NOMO-1 treated with dmso at 0.1 percent for 144 hours (cell line): ENCODE measurements at regions not wholly inside any gene's neighbourhood (a gene's known extent, or its start where the extent isn't known, plus 50 kb on each side); places are given as distances from the start of the nearest gene placed in this dataset.
"Not testable (repeated sequence)": the region's sequence is repeated elsewhere in the genome, so short reads cannot be mapped to it uniquely, and the experiment has no call there.

Experiments
- DNase-seq: peaks from one replicate; lab custom pipeline; 2025; ENCODE audit not compliant: unreplicated experiment; lab: John Stamatoyannopoulos, UW

DNA sequence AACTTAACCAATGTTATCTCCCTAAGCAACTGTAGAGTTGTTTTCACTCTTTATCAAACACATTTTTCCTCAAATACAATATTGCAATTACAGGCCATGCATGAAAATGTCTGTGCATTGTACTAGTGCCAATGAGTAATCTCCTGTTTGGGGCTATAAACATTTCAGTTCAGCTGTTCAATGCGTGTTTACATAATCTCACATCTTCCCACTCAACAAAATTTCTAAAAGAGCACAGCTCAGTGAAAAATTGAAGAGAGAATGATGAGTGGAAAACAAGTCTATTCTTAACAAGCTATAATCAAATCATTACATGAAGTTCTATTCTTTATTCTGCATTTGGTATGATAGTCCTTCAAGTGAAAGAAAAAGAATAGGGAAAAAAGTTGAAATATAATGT lies 780.5 kb upstream of the CDH9 start:
- DNase-seq, result no peak

DNA sequence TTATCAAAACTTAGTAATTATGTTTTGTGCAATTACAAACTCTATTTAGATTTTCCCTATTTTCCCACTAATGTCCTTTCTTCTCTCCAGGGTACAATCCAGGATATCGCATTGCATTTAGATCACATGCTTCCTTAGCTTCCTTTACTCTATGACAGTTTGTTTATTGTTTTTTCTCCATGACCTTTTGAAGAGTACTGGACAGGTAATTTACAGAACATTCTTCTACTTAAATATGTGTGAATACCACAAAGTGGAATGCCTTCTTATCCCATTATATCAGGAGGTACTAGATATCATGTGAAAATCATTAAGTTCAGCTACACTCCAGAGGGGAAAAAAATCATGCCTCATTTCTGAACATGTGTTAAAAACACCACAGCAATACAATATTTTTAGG lies 776.6 kb upstream of the CDH9 start:
- DNase-seq, result no peak

DNA sequence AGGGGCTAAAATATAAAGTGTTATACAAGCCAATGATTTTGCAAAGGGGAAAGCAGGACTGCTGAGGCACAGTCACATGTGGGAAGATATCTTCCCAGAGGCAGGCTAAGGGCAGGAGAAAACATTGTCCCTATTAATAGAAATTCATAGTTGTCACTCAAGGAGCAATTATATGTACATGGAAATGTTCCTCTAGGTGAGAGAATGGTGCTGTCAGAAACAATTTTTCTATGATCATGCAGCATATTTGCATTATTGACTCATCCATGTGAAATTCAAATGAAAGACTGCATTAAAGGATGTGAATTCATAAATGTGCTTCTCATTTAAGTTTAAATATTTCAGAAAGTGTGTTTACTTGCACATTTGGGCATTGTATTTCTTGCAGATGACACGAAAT lies 775.9 kb upstream of the CDH9 start:
- no peak for DNase-seq

DNA sequence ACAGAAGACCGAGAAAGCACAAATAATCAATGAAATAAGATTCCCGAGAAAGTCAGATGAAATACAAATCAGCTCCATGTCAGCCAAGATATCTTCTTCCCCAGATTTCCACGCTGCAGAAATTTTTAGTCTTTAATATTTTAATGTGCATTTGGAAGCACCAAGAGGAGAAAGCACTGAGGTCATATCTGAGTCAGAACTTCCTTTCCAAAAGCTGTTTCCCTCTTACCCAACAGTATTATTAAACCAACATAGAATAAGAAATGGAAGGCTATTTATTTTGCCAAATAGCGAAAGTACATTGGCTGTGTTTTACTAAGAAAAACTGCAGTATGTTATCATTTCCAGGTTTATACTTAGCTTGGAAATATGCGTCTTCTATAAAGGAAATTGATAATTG lies 772.1 kb upstream of the CDH9 start:
- no peak for DNase-seq

DNA sequence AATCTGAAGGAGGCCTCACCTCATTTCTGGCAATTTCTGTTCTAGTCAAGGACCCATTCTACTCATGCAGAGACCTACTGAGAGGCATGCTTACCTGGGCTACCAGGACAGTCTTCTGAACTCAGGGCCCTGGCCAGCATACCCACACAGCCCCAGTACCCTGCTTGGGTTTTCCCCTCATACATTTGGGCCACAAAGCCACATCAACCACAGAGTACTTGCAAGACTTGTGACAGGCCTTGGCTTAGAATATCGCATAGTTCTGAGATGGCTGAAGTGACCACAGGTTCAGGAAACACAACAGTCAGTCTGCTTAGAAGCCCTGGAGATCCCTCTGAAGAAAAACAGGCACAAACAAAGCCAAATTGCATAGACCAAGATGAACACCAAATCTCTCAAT lies 758.8 kb upstream of the CDH9 start:
- DNase-seq, result no peak

DNA sequence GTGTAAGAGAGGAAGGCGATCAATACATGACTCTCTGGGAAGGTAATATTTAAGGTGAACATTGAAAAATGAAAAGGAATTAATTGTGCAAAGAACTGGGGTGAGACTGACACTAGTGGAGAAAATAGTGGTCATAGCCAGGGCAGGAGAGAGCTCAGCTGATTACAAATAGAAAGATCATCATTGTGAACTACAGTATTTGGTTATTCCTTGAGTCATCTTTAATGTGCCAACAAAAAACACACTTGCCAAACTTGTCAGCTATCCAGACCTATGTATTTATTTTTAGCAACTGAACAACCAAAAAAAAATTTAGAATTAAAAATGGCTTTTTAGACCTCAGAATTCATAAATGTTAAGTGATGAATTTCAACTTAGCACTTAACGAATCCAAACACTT lies 749.8 kb upstream of the CDH9 start:
- DNase-seq, result no peak

DNA sequence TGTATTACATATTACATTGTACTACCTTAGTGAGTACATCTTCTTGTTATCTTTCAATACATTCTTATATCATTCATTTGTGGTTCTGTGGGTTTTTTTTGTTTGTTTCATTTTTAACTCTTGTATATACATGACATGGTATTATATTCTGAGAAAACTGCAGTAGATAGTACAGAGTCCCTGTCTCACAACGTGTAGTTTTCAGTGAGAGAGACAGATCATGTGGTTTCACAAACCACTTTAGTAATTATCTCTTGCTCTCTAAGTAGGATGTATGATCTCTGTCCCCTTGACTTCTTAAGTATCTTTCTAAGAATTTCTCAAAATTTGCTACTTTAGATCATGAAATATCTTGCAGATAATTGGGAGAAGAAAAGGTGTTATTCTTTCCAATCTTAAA lies 745.9 kb upstream of the CDH9 start:
- DNase-seq, result no peak

DNA sequence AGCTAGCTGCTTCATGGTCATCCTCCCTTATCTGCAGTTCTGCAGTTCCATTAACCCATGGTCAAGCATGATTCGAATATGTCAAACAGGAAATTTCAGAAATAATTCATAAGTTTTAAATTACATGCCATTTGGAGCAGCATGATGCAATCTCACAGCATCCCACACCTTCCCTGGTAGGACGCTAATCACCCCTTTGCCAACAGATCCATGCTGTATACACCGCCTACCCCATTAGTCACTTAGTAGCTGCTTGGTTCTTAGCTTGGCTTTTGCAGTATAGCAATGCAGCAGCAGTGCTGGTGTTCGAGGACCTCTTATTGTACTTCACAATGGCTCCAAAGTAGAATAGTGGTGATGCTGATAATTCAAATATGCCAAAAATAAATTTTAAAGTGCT lies 739.7 kb upstream of the CDH9 start:
- no peak for DNase-seq

DNA sequence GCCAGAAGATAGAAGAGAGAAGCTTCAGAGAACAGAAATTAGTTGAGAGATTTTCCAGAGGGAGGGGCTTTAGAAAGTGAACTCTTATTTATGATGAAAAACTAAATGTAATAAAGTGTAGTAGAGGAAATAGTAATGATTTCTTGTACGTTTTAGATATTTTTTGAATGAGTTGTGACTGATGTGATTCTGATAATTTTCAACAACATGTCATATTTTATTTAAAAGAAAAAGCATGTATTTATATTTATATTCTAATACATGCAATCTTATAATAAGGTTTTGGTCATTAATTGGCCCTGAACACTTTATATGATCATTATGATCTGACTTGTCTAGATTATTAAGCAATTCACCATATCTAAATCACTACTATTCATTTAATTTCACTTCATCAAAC lies 735.2 kb upstream of the CDH9 start:
- DNase-seq, result no peak

DNA sequence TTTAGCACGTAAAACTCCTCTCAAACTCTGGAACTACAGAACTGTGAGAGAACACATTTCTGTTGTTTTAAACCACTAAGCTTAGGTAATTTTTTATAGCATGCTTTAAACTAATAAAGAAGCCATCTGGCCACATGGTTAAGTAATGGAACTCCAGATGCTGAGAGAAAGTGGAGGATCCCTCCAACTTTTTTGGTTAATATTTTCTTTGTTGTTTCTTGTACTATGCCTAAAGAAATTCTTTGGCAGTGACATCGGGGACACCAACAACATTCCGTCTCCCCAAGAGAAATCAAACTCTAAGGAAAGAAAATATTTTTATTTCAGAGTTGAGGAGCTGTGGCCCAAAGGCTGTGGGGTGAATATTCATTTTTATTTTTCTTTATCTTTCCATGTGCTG lies 734.8 kb upstream of the CDH9 start:
- no peak for DNase-seq

DNA sequence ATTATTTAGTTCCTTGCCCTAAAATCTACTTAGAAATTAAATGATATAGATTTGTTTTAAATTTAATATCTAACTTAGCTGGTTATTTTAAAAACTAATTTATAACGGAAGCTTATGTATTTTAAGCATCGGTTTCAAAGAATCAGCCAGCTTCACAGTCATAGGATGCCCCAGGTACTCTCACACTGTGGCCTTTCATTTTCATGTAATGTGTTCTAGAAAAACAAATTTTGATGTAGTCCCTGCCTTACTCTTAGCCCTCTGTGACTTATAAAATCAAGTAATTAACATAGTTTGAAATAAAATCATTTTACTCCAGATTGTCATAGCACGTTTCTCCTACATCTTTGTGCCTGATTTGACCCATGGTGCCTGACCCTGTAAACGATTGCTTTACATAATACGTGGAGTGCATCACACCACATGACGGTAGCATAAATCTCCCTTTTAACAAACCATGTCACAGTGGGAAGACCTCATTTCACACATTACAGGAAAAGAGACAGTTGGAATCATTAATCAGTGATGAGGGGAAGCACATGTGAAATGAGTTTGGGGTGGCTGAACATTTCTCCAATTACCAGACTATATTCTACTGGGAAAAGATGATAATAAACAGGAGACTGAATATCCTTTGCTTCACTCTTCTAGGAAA lies 731.5 kb upstream of the CDH9 start:
- no peak for DNase-seq

DNA sequence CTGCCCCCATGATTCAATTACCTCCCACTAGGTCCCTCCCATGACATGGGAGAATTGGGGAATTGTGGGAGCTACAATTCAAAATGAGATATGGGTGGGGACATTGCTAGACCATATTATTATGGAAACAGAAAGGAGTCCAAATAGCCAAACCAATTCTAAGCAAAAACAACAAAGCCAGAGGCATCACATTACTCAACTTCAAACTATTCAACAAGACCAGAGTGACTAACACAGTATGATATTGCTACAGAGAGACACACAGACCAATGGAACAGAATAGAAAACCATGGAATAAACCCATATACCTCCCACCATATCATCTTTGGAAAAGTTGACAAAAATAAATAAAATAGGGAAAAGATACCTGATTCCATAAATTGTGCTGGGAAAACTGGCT lies 710.5 kb upstream of the CDH9 start:
- DNase-seq, result no peak

DNA sequence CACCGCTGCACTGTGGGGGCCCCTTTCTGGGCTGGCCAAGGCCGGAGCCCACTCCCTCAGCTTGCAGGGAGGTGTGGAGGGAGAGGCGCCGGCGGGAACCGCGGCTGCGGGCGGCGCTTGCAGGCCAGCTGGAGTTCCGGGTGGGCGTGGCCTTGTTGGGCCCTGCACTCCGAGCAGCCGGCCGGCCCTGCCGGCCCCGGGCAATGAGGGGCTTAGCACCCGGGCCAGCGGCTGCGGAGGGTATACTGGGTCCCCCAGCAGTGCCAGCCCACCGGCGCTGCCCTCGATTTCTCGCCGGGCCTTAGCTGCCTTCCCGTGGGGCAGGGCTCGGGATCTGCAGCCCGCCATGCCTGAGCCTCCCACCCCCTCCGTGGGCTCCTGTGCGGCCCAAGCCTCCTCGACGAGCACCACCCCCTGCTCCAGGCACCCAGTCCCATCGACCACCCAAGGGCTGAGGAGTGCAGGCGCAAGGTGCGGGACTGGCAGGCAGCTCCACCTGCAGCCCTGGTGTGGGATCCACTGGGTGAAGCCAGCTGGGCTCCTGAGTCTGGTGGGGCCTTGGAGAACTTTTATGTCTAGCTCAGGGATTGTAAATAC lies 705.1 kb upstream of the CDH9 start:
- DNase-seq, result not testable (repeated sequence)

DNA sequence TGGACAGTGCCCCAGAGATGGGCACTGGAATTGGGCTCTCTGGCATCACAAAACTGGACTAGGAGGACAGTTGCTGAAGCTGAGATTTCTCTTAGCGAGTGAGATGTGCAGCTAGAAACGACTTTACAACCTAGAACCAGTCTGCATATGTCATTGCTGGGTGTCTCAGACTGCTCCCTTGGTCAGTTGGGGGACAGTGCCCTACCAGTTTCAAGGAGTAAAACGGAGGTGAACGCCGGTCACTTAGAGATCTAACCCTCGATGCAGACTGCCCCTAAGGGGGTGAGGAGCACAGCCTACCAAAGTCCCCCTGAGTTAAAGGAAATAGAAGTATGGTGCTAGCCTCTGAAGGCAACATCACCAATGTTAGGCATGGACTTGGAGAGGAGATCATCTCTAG lies 704.4 kb upstream of the CDH9 start:
- DNase-seq, result no peak

DNA sequence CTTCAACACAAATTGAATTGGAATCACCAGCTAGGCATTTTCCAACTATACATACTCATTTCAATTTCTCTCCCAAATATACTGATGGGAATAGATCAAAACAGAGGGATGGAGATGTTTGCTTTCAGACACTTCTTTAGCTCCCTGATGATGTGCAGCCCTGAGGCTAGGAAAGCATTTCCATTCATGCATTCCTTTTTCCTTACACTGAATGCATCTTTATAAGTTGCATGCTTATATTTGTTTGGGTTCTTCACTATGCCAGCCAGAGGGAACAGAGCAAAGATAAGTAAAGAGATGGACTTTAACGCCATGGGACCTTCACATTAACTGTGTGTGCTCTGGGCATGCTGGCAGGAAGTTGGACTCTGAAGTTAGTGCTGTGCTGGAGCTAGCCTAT lies 696.5 kb upstream of the CDH9 start:
- DNase-seq, result no peak

DNA sequence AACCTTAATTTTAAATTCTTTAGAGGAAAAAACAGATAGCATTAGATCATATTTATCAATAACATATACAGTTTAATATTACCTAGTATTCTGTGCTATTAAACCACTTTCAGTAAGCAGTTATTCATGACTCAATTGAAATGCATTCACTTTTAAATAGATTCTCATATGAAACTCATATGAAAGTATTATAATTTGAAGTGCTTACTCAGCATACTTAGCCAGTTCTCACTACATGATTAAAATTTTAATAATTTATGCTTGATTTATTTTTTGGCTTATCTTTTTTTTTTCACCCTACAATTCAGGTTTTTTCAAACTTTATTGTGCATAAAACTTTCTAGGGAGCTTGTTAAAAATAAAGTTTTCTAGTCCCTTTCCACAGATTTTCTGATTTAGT lies 694.9 kb upstream of the CDH9 start:
- DNase-seq, result no peak

DNA sequence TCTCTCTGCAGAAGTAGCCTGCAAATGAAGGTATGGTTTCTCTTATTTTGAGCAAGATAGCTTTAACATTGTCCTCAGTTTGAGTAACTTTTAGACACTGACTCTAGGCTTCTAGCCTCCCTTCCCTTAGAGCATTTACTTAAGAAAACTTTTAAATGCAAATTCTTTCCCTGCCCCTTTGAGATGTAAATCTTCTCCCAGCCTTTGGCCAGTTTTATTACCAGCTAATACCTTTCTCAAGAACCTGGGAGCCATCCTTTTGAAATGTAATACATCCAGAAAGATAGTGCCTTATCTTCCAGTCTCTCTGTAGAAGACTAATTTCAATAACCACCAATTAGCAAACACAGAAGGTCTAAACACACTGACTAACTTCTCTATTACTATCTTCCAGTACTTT lies 688.9 kb upstream of the CDH9 start:
- DNase-seq, result no peak

DNA sequence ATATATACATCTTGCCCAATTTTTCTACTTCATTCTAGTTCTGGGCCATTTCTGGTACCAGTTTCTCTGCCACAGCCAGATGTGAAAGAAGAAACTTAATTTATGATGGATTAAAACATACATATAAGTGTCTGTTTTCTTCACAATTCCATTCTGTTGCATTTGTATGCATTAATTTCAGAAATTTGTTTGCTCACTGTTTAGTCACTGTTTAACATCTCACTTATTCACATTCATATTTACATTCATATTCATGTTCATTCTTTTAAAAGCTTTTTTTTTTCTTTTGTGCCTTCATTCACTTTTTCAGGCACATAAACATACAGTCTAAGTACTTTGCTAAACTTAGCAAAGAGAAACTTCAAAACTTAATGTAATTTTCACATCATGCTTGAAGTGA lies 684.0 kb upstream of the CDH9 start:
- no peak for DNase-seq

DNA sequence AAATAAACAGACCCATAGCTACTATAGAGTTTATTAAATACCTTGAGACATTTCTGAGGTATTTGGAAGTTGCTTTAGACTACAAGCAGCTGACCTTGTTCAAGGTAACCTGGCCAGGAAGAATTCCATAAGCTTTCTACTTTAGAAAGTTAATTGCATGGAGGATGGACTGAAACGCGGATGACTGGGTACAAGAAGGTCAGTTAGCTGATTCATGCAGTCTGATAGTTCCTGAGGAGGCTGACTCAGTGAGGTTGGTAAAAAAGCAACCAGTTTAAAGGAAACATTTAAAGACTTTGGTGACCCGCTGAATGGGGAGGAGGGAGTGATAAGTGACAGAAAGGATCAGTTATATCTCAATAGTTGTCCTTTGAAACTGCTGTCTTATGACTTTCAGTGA lies 670.1 kb upstream of the CDH9 start:
- DNase-seq, result no peak

DNA sequence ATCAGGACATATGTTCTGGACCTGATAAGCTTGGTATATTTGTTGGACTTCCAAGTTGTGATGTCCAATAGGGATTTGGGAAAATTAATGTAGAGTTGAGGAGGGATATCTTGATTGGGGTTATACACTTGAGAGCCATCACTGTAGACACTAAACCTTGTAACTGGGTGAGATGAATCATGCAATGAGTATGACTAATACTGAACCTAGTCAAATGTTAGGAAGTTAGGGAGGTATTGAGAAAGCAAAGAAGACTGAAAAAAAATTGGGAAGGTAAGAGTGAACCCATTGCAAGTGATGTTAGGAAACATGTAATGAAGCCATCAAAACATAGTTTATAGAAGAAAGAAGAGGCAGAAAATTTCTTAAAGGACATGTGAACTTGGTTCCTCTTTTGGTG lies 668.4 kb upstream of the CDH9 start:
- peak; percentile 81 for DNase-seq

DNA sequence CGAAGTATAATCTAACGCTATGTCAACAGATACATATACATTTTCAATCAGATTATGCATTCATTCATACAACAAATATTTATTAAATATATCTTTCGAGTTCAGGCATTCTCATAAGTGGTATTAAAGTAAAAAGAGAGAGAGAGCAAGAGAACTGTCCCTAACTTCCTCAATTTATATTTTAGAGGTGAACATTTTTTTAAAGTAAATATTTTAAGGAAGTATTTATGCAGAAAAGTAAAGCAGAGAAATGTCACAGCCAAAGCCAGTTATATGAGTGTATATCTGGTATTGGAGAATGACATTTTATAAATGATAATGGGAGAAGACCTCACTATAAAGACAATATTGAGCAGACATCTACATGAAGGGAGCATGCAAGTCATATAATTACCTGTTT lies 667.3 kb upstream of the CDH9 start:
- peak; percentile 67 for DNase-seq

DNA sequence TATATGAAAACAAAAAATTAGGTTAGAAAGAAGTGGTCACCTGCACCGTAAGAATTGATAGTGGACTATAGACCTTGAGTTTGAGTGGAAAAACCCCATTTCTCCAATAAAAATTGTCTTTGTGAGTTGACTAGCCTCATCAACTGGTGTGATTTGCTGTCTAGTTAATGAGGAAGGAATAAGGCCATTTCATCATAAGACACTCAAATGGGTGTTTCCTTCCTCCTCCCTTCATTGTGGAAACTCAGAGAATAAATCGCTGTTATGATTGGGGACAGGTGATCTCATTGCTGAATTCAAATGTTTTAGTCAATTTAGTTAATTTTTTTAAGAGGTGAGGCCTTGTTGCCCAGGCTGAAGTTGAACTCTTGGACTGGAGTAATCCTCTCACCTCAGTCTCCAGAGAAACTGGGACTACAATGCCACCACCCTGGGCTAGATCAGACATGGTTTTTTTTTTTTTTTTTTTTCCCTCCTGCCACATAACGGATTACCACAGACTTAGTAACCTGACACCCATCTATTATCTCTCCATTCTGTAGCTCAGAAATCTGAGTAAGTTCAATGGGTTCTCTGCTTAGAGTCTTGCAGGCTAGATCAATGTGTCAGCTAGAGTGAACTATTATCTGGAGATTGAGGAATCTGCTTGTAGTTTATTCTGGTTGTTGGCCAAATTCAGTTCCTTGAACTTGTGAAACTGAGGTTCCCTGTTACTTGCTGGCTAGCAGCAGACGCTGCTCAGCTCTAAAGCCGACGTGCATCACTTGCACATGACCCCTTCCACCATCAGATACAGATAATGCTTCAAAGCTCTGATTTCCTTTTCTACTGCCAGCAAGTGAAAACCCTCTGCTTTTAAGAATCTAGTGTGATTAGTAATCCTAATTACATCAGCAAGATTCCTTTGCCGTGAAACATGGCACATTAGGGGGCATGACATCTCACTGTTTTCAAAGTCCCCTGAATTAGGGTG lies 663.8 kb upstream of the CDH9 start:
- peak; percentile 38 for DNase-seq
